A549 (cell line): ENCODE measurements at regions not wholly inside any gene's neighbourhood (a gene's known extent, or its start where the extent isn't known, plus 50 kb on each side); places are given as distances from the start of the nearest gene placed in this dataset.
A peak's percentile ranks its signal among the peaks of the same experiment; 100 is the strongest.

Experiments
- ATAC-seq, 2 experiments: fragments of 200-7000 bp in 1 of 2; fragments of >200 bp in 1 of 2; cut with Nextera tagmentation in 1 of 2; cut with Tn5 transposase in 1 of 2; 3 replicates each; pipeline versions ENCODE4 v1.8.0 to v1.9.1; 2018 to 2020; ENCODE audit warnings: mild to moderate bottlenecking in 1 of 2, moderate library complexity in 1 of 2
- CTCF ChIA-PET: fragments of 300-600 bp; sonication (Branson Sonifier 250); formaldehyde crosslinking; extraction: SDS; loops from one replicate; lab custom pipeline; 2021; ENCODE audit warnings: antibody characterized with exemption, inconsistent platforms; lab: Yijun Ruan, JAX
- POLR2A ChIA-PET: fragments of 350-600 bp; formaldehyde crosslinking; extraction: SDS; loops from one replicate; lab custom pipeline; 2021; ENCODE audit warnings: antibody characterized with exemption, inconsistent platforms; lab: Yijun Ruan, JAX
- DNase-seq, 2 experiments: peaks; one replicate each; pipeline versions ENCODE4 v3.0.0 to v3.0.0-alpha.2; 2011 to 2016; ENCODE audit warnings: low read depth in 1 of 2, low spot score in 1 of 2
- FAIRE-seq: peaks from 2 replicates; lab custom pipeline; 2011; peaks lifted over from hg19 to GRCh38; lab: Jason Lieb, UNC
- H3K27ac ChIP-seq, 2 experiments: fragments of >200 bp; sonication (Bioruptor Twin); formaldehyde crosslinking; 3 replicates each; pipeline ENCODE4 v1.5.1; 2016 to 2017
- H3K4me1 ChIP-seq: fragments of >200 bp; sonication (Bioruptor Twin); formaldehyde crosslinking; 3 replicates; pipeline ENCODE4 v1.6.1; 2016
- H3K4me2 ChIP-seq: fragments of >200 bp; sonication (Bioruptor Twin); formaldehyde crosslinking; 3 replicates; pipeline ENCODE4 v1.6.1; 2016
- H3K4me3 ChIP-seq: fragments of >200 bp; sonication (Bioruptor Twin); formaldehyde crosslinking; 3 replicates; pipeline ENCODE4 v1.5.1; 2016
- H3K9me3 ChIP-seq: fragments of >200 bp; sonication (Bioruptor Twin); formaldehyde crosslinking; 3 replicates; pipeline ENCODE4 v1.6.1; 2016
- BHLHE40 ChIP-seq: IDR thresholded peaks from 2 replicates; pipeline ENCODE4 v1.6.1; 2012; ENCODE audit warnings: low read depth, low read length, inconsistent platforms
- CBX2 ChIP-seq: fragments of 200-600 bp; sonication (generic); IDR thresholded peaks from 2 replicates; pipeline ENCODE4 v1.6.1; 2016; ENCODE audit warnings: low read depth, mild to moderate bottlenecking, borderline replicate concordance
- CHD2 ChIP-seq: fragments of 150-350 bp; IDR thresholded peaks from 2 replicates; pipeline ENCODE4 v1.6.1; 2014; ENCODE audit warnings: low read length; ENCODE audit not compliant: partially characterized antibody
- CHD4 ChIP-seq: fragments of 200-600 bp; sonication (generic); IDR thresholded peaks from 2 replicates; pipeline ENCODE4 v1.6.1; 2016; ENCODE audit warnings: antibody characterized with exemption, mild to moderate bottlenecking, borderline replicate concordance
- EHMT2 ChIP-seq: fragments of 200-600 bp; sonication (generic); IDR thresholded peaks from 2 replicates; pipeline ENCODE4 v1.6.1; 2016; ENCODE audit warnings: antibody characterized with exemption, low read depth, mild to moderate bottlenecking, moderate library complexity
- ELK1 ChIP-seq: fragments of 150-350 bp; IDR thresholded peaks from 2 replicates; pipeline ENCODE4 v1.6.1; 2014; ENCODE audit warnings: low read depth, mild to moderate bottlenecking, low read length
- ESRRA ChIP-seq: fragments of 150-350 bp; IDR thresholded peaks from 2 replicates; pipeline ENCODE4 v1.6.1; 2014; ENCODE audit warnings: mild to moderate bottlenecking, low read length, borderline replicate concordance
- FOSL2 ChIP-seq, 2 experiments: fragments of 450-650 bp in 1 of 2; fragments of >200 bp in 1 of 2; sonication (Bioruptor Twin) in 1 of 2; formaldehyde crosslinking; IDR thresholded peaks; 2 replicates each; pipeline versions ENCODE4 v1.5.0 to v1.6.1; 2016 to 2020; ENCODE audit warnings: mild to moderate bottlenecking in 1 of 2, moderate library complexity in 1 of 2
- GATA3 ChIP-seq: IDR thresholded peaks from 2 replicates; pipeline ENCODE4 v1.6.1; 2012; ENCODE audit warnings: borderline replicate concordance
- HDAC2 ChIP-seq: fragments of 200-600 bp; sonication (generic); IDR thresholded peaks from 2 replicates; pipeline ENCODE4 v1.6.1; 2016
- HEYL ChIP-seq: fragments of 250-450 bp; sonication (Bioruptor Pico); IDR thresholded peaks from 2 replicates; pipeline ENCODE4 v1.8.0; 2021; ENCODE audit warnings: mild to moderate bottlenecking, moderate library complexity
- HOXA7 ChIP-seq: fragments of 250-450 bp; sonication (Bioruptor Pico); IDR thresholded peaks from 2 replicates; pipeline ENCODE4 v1.5.0; 2020; ENCODE audit warnings: mild to moderate bottlenecking, moderate library complexity
- HOXB13 ChIP-seq: fragments of 250-450 bp; sonication (Bioruptor Pico); IDR thresholded peaks from 2 replicates; pipeline ENCODE4 v1.5.0; 2020; ENCODE audit warnings: low read depth, mild to moderate bottlenecking, moderate library complexity
- JUN ChIP-seq, 2 experiments: fragments of >200 bp; sonication (Bioruptor Twin); formaldehyde crosslinking; IDR thresholded peaks; 2 replicates in 1 of 2; 3 replicates in 1 of 2; pipeline ENCODE4 v1.6.1; 2016 to 2017
- JUNB ChIP-seq: fragments of >200 bp; sonication (Bioruptor Twin); formaldehyde crosslinking; IDR thresholded peaks from 2 replicates; pipeline ENCODE4 v1.6.1; 2016
- KDM5A ChIP-seq: fragments of 200-600 bp; sonication (generic); IDR thresholded peaks from 2 replicates; pipeline ENCODE4 v1.6.1; 2016; ENCODE audit warnings: antibody characterized with exemption, mild to moderate bottlenecking
- MAFK ChIP-seq: fragments of 450-650 bp; IDR thresholded peaks from 2 replicates; pipeline ENCODE4 v1.6.1; 2014; ENCODE audit not compliant: partially characterized antibody
- MAX ChIP-seq: IDR thresholded peaks from 2 replicates; pipeline ENCODE4 v1.6.1; 2012
- NFE2L2 ChIP-seq: fragments of 150-350 bp; conservative IDR thresholded peaks from 2 replicates; pipeline ENCODE4 v1.6.1; 2014; ENCODE audit warnings: low read length
- NR3C1 ChIP-seq: fragments of >200 bp; sonication (Bioruptor Twin); formaldehyde crosslinking; IDR thresholded peaks from 3 replicates; pipeline ENCODE4 v1.6.1; 2017
- POLR2A ChIP-seq: IDR thresholded peaks from 2 replicates; pipeline ENCODE4 v1.6.1; 2012; ENCODE audit warnings: mild to moderate bottlenecking, low read length
- POLR2AphosphoS2 ChIP-seq: conservative IDR thresholded peaks from 2 replicates; pipeline ENCODE4 v1.6.1; 2012; ENCODE audit warnings: low read length, improper control_type of control experiment, inconsistent platforms
- RAD21 ChIP-seq, 2 experiments: fragments of >200 bp in 1 of 2; sonication (Bioruptor Twin) in 1 of 2; formaldehyde crosslinking in 1 of 2; IDR thresholded peaks in 1 of 2; conservative IDR thresholded peaks in 1 of 2; 2 replicates in 1 of 2; 3 replicates in 1 of 2; pipeline ENCODE4 v1.6.1; 2012 to 2018; ENCODE audit warnings: inconsistent platforms in 1 of 2
- SMC3 ChIP-seq: fragments of >200 bp; sonication (Bioruptor Twin); formaldehyde crosslinking; IDR thresholded peaks from 3 replicates; pipeline ENCODE4 v1.6.1; 2018; ENCODE audit warnings: inconsistent platforms
- TP53 ChIP-seq: fragments of 250-450 bp; sonication (Bioruptor Pico); IDR thresholded peaks from 2 replicates; pipeline ENCODE4 v1.5.0; 2021; ENCODE audit warnings: mild to moderate bottlenecking, moderate library complexity
- ZC3H11A ChIP-seq: fragments of 450-650 bp; IDR thresholded peaks from 2 replicates; pipeline ENCODE4 v1.6.1; 2014; ENCODE audit warnings: antibody characterized with exemption, mild to moderate bottlenecking
- ZNF302 ChIP-seq: fragments of 250-450 bp; sonication (Bioruptor Pico); IDR thresholded peaks from 2 replicates; pipeline ENCODE4 v1.9.0; 2021; ENCODE audit warnings: inconsistent platforms, mild to moderate bottlenecking, moderate library complexity
- WGBS: methylation state at CpG from one replicate; pipeline ENCODE4 v1.1.6; 2017; ENCODE audit errors: missing lambda C conversion rate; 5-methylcytosine and 5-hydroxymethylcytosine counted together
- TF ChIP-seq, protein P1 (sequence below): IDR thresholded peaks from 2 replicates; pipeline ENCODE4 v1.6.1; 2012; ENCODE audit warnings: low read depth, borderline replicate concordance
- TF ChIP-seq, protein P2 (sequence below): fragments of 250-450 bp; sonication (Bioruptor Pico); IDR thresholded peaks from 2 replicates; pipeline ENCODE4 v1.5.0; 2020; ENCODE audit warnings: low read depth, mild to moderate bottlenecking, moderate library complexity

DNA sequence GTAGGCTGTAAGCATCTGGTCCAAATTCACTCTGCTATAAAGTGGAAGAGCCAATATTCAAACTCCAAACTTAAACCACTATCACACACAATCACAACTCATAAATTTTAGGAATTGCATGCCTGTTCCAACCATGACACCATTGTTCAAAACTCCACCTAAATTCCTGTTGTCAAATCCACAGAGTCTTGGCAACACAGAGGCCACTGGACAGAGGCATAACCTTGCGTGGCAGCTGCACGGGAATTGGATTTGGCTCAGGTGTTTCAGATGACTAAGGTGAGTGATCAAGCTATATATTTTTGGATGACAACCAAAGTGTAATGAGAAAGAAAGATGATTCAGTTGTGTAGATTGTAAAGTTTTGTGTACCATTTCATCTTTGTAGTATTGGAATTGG lies 422.7 kb upstream of the TNP1 start:
- WGBS: 62% methylated on average over 2 of the region's 2 CpGs
- POLR2A ChIA-PET: no interaction called here
- peaks cover 8% of the 10 kb centered on the region for H3K4me1 ChIP-seq
- H3K9me3 ChIP-seq: no peaks in the 10 kb centered on the region
- H3K4me2 ChIP-seq: no peak overlapping the region
- DNase-seq (no peak), FAIRE-seq (no peak), ATAC-seq (no peak)
- TF ChIP-seq HEYL (CRISPR knock-in tag) (no peak), ESRRA (no peak), JUN (IDR thresholded peaks at IDR 0.05) (no peak), ZC3H11A (no peak), NR3C1 (no peak), ZNF302 (CRISPR knock-in tag) (no peak), TP53 (CRISPR knock-in tag) (no peak), RAD21 (conservative IDR thresholded peaks at IDR 0.05 in 1 of 2, IDR thresholded peaks at IDR 0.05 in 1 of 2) (no peak), MAFK (no peak), JUNB (no peak), CBX2 (no peak), HDAC2 (no peak), POLR2AphosphoS2 (no peak), BHLHE40 (no peak), NFE2L2 (no peak), SMC3 (no peak)
- TF ChIP-seq, protein P1, sequence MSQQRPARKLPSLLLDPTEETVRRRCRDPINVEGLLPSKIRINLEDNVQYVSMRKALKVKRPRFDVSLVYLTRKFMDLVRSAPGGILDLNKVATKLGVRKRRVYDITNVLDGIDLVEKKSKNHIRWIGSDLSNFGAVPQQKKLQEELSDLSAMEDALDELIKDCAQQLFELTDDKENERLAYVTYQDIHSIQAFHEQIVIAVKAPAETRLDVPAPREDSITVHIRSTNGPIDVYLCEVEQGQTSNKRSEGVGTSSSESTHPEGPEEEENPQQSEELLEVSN: no peak
- CTCF ChIA-PET: no interaction called here
- H3K27ac ChIP-seq: no peak overlapping the region
- H3K4me3 ChIP-seq: no peak overlapping the region

GRCh38 chr2:217279556-217279955 lies 419.7 kb upstream of the TNP1 start:
- no peak for ATAC-seq
- ChIA-PET POLR2A (no interaction called here), CTCF (no interaction called here)
- Histone ChIP-seq H3K27ac (peak overlapping the region in 1 of 2 experiments; percentile 15; a peak in 2 of 6 replicates), H3K4me3 (no peak overlapping the region), H3K4me1 (peaks cover 14% of the 10 kb centered on the region), H3K4me2 (no peak overlapping the region), H3K9me3 (no peaks in the 10 kb centered on the region)
- TF ChIP-seq NR3C1 (no peak), ELK1 (no peak), GATA3 (no peak), CHD2 (no peak), MAX (no peak), ESRRA (no peak), JUNB (no peak), FOSL2 (IDR thresholded peaks at IDR 0.05) (no peak), FOSL2 (CRISPR knock-in tag; IDR thresholded peaks at IDR 0.05) (no peak)
- no peak for DNase-seq
- no peak for FAIRE-seq

DNA sequence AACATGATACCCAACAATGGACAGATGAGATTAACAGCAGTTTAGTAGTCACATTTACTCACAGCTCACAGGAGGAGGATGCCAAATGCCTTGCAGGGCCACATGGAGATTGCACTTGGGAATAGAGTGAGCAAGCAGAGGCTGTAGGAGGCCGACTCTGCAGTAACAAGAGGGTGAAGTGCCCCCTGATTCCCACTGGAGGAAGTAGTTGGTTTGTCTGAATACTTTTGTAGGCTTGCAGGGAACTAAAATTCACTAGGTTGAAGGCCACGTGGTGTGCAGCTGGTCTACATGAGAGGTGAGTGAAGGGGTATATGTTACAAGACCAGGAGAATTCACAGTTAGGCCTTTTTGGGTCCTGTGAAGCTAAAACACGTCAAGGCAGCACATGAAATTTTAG lies 419.3 kb upstream of the TNP1 start:
- Histone ChIP-seq H3K27ac (peak overlapping the region; percentile 15 to 21; a peak in 2 of 6 replicates), H3K4me3 (no peak overlapping the region), H3K4me1 (peaks cover 14% of the 10 kb centered on the region), H3K4me2 (no peak overlapping the region), H3K9me3 (no peaks in the 10 kb centered on the region)
- TF ChIP-seq POLR2A (no peak), GATA3 (no peak), HOXB13 (no peak), KDM5A (no peak), EHMT2 (no peak), CHD4 (no peak), ELK1 (no peak), JUN (IDR thresholded peaks at IDR 0.05) (no peak), NFE2L2 (no peak), HOXA7 (CRISPR knock-in tag) (no peak)
- TF ChIP-seq, protein P1: no peak
- TF ChIP-seq, protein P2, sequence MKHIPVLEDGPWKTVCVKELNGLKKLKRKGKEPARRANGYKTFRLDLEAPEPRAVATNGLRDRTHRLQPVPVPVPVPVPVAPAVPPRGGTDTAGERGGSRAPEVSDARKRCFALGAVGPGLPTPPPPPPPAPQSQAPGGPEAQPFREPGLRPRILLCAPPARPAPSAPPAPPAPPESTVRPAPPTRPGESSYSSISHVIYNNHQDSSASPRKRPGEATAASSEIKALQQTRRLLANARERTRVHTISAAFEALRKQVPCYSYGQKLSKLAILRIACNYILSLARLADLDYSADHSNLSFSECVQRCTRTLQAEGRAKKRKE (CRISPR knock-in tag): no peak
- FAIRE-seq (no peak), DNase-seq (no peak), ATAC-seq (no peak)
- CTCF ChIA-PET: no interaction called here
- POLR2A ChIA-PET: no interaction called here
- WGBS: 33% methylated on average over 3 of the region's 3 CpGs
